Neural cell (in vitro differentiated cells): ENCODE measurements at regions not wholly inside any gene's neighbourhood (a gene's known extent, or its start where the extent isn't known, plus 50 kb on each side); places are given as distances from the start of the nearest gene placed in this dataset.

ENCODE experiments used
- EZH2 ChIP-seq: fragments of 200-600, 300-800 bp; shearing (Covaris generic), sonication (generic); IDR thresholded peaks from 2 replicates; pipeline ENCODE4 v1.6.1; 2014; ENCODE audit warnings: antibody characterized with exemption, low read length, borderline replicate concordance, mild to moderate bottlenecking; ENCODE audit not compliant: insufficient read depth, poor library complexity, severe bottlenecking
- TF ChIP-seq, protein P1 (sequence below): fragments of 450-650 bp; IDR thresholded peaks from 2 replicates; pipeline ENCODE4 v1.5.1; 2014; ENCODE audit warnings: antibody characterized with exemption, mild to moderate bottlenecking, moderate library complexity; ENCODE audit not compliant: poor library complexity, severe bottlenecking
- TF ChIP-seq, protein P2 (sequence below): IDR thresholded peaks from 2 replicates; pipeline ENCODE4 v1.6.1; 2012; ENCODE audit warnings: borderline replicate concordance

GRCh38 chr4:92210906-92211305 lies 92.9 kb upstream of the GRID2 start:
- TF ChIP-seq, protein P1, sequence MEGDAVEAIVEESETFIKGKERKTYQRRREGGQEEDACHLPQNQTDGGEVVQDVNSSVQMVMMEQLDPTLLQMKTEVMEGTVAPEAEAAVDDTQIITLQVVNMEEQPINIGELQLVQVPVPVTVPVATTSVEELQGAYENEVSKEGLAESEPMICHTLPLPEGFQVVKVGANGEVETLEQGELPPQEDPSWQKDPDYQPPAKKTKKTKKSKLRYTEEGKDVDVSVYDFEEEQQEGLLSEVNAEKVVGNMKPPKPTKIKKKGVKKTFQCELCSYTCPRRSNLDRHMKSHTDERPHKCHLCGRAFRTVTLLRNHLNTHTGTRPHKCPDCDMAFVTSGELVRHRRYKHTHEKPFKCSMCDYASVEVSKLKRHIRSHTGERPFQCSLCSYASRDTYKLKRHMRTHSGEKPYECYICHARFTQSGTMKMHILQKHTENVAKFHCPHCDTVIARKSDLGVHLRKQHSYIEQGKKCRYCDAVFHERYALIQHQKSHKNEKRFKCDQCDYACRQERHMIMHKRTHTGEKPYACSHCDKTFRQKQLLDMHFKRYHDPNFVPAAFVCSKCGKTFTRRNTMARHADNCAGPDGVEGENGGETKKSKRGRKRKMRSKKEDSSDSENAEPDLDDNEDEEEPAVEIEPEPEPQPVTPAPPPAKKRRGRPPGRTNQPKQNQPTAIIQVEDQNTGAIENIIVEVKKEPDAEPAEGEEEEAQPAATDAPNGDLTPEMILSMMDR = no peak
- TF ChIP-seq, protein P2, sequence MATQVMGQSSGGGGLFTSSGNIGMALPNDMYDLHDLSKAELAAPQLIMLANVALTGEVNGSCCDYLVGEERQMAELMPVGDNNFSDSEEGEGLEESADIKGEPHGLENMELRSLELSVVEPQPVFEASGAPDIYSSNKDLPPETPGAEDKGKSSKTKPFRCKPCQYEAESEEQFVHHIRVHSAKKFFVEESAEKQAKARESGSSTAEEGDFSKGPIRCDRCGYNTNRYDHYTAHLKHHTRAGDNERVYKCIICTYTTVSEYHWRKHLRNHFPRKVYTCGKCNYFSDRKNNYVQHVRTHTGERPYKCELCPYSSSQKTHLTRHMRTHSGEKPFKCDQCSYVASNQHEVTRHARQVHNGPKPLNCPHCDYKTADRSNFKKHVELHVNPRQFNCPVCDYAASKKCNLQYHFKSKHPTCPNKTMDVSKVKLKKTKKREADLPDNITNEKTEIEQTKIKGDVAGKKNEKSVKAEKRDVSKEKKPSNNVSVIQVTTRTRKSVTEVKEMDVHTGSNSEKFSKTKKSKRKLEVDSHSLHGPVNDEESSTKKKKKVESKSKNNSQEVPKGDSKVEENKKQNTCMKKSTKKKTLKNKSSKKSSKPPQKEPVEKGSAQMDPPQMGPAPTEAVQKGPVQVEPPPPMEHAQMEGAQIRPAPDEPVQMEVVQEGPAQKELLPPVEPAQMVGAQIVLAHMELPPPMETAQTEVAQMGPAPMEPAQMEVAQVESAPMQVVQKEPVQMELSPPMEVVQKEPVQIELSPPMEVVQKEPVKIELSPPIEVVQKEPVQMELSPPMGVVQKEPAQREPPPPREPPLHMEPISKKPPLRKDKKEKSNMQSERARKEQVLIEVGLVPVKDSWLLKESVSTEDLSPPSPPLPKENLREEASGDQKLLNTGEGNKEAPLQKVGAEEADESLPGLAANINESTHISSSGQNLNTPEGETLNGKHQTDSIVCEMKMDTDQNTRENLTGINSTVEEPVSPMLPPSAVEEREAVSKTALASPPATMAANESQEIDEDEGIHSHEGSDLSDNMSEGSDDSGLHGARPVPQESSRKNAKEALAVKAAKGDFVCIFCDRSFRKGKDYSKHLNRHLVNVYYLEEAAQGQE = no peak
- TF ChIP-seq EZH2 = no peak
